Fibroblast of lung (primary cell): ENCODE measurements at regions not wholly inside any gene's neighbourhood (a gene's known extent, or its start where the extent isn't known, plus 50 kb on each side); places are given as distances from the start of the nearest gene placed in this dataset.

Source experiments
- DNase-seq, 2 donors: peaks; one replicate each; pipeline versions ENCODE4 v3.0.0 to v3.0.0-alpha.2; 2010; ENCODE audit warnings: low read depth in 2 of 2
- H2AFZ ChIP-seq: 2 replicates; pipeline ENCODE4 v1.5.1; 2012; ENCODE audit warnings: low read length, control low read depth, inconsistent platforms
- H3K27ac ChIP-seq: 2 replicates; pipeline ENCODE4 v1.5.1; 2011; ENCODE audit warnings: low read length, control low read depth; ENCODE audit not compliant: insufficient read depth
- H3K27me3 ChIP-seq: 2 replicates; pipeline ENCODE4 v1.5.1; 2011; ENCODE audit warnings: mild to moderate bottlenecking, low read length; ENCODE audit not compliant: control insufficient read depth, insufficient read depth
- H3K36me3 ChIP-seq: 2 replicates; pipeline ENCODE4 v1.5.1; 2011; ENCODE audit warnings: low read length; ENCODE audit not compliant: control insufficient read depth, insufficient read depth
- H3K4me1 ChIP-seq: 2 replicates; pipeline ENCODE4 v1.5.1; 2011; ENCODE audit warnings: low read length; ENCODE audit not compliant: control insufficient read depth, insufficient read depth; ENCODE audit errors: extremely low read depth
- H3K4me2 ChIP-seq: 2 replicates; pipeline ENCODE4 v1.5.1; 2011; ENCODE audit warnings: low read length, control low read depth; ENCODE audit not compliant: insufficient read depth; ENCODE audit errors: extremely low read depth
- H3K4me3 ChIP-seq, 4 experiments: fragments of 200-600 bp in 1 of 4; sonication (generic) in 1 of 4; replicated peaks in 1 of 4; 2 replicates each; pipeline ENCODE4 v1.5.1; 2011 to 2016; ENCODE audit warnings: low read length in 4 of 4, low read depth in 3 of 4, mild to moderate bottlenecking in 3 of 4, control low read depth in 2 of 4, inconsistent platforms in 1 of 4, mixed read lengths in 1 of 4; ENCODE audit not compliant: insufficient read depth in 1 of 4; ENCODE audit errors: control extremely low read depth in 1 of 4
- H3K79me2 ChIP-seq: 2 replicates; pipeline ENCODE4 v1.5.1; 2012; ENCODE audit warnings: mild to moderate bottlenecking, low read length, inconsistent platforms; ENCODE audit not compliant: control insufficient read depth, insufficient read depth
- H3K9ac ChIP-seq: 2 replicates; pipeline ENCODE4 v1.5.1; 2011; ENCODE audit warnings: mild to moderate bottlenecking, low read length, control low read depth; ENCODE audit not compliant: insufficient read depth
- H3K9me3 ChIP-seq: 2 replicates; pipeline ENCODE4 v1.5.1; 2012; ENCODE audit warnings: low read depth, low read length; ENCODE audit not compliant: control insufficient read depth, insufficient read depth
- H4K20me1 ChIP-seq: 2 replicates; pipeline ENCODE4 v1.5.1; 2011; ENCODE audit warnings: low read length; ENCODE audit not compliant: control insufficient read depth, insufficient read depth; ENCODE audit errors: extremely low read depth
- CTCF ChIP-seq, 2 donors: IDR thresholded peaks in 1 of 2; conservative IDR thresholded peaks in 1 of 2; 1 replicate in 1 of 2; 2 replicates in 1 of 2; pipeline ENCODE4 v1.5.1; 2011 to 2012; ENCODE audit warnings: low read length in 2 of 2, control low read depth in 1 of 2, inconsistent platforms in 1 of 2, low read depth in 1 of 2, mild to moderate bottlenecking in 1 of 2
- EZH2 ChIP-seq: IDR thresholded peaks from 2 replicates; pipeline ENCODE4 v1.5.1; 2012; ENCODE audit warnings: low read length, control low read depth, mild to moderate bottlenecking; ENCODE audit errors: missing control alignments

GRCh38 chr2:215839816-215840215 is 173.5 kb downstream of the MREG start:
- Histone ChIP-seq H3K27ac (no peak overlapping the region), H3K4me1 (peaks cover 10% of the 10 kb centered on the region), H3K27me3 (no peaks in the 10 kb centered on the region), H2AFZ (no peak overlapping the region), H3K9me3 (no peaks in the 10 kb centered on the region), H3K9ac (no peak overlapping the region), H3K36me3 (no peaks in the 10 kb centered on the region), H3K4me3 (no peak overlapping the region), H4K20me1 (no peaks in the 10 kb centered on the region), H3K79me2 (no peaks in the 10 kb centered on the region), H3K4me2 (no peak overlapping the region)
- DNase-seq = no peak
- no peak for TF ChIP-seq CTCF (conservative IDR thresholded peaks at IDR 0.05 in 1 of 2, IDR thresholded peaks at IDR 0.05 in 1 of 2; ENCODE audit: low read depth in 1 of 2, low read length in 2 of 2)
- no peak for TF ChIP-seq EZH2

- H3K9me3 ChIP-seq = no peaks in the 10 kb centered on the region
- H3K4me2 ChIP-seq = no peak overlapping the region
- no peaks in the 10 kb centered on the region for H3K36me3 ChIP-seq
- no peak for TF ChIP-seq CTCF (conservative IDR thresholded peaks at IDR 0.05 in 1 of 2, IDR thresholded peaks at IDR 0.05 in 1 of 2; ENCODE audit: low read depth in 1 of 2, low read length in 2 of 2)
- no peak for TF ChIP-seq EZH2
- DNase-seq = no peak
- no peak overlapping the region for H3K9ac ChIP-seq
- H3K27ac ChIP-seq = no peak overlapping the region
- no peaks in the 10 kb centered on the region for H4K20me1 ChIP-seq
- no peaks in the 10 kb centered on the region for H3K27me3 ChIP-seq
- H3K4me1 ChIP-seq = peaks cover 10% of the 10 kb centered on the region
- H3K4me3 ChIP-seq = no peak overlapping the region
- no peaks in the 10 kb centered on the region for H3K79me2 ChIP-seq
- H2AFZ ChIP-seq = no peak overlapping the region
Observed at GRCh38 chr2:215839309-215839708, 174.0 kb downstream of the MREG start.

- no peaks in the 10 kb centered on the region for H3K79me2 ChIP-seq
- no peaks in the 10 kb centered on the region for H4K20me1 ChIP-seq
- no peak overlapping the region for H3K4me2 ChIP-seq
- no peaks in the 10 kb centered on the region for H3K9me3 ChIP-seq
- H3K4me1 ChIP-seq = peaks cover 2% of the 10 kb centered on the region
- no peaks in the 10 kb centered on the region for H3K27me3 ChIP-seq
- no peak for TF ChIP-seq CTCF (conservative IDR thresholded peaks at IDR 0.05 in 1 of 2, IDR thresholded peaks at IDR 0.05 in 1 of 2; ENCODE audit: low read depth in 1 of 2, low read length in 2 of 2)
- TF ChIP-seq EZH2 = no peak
- no peak overlapping the region for H3K9ac ChIP-seq
- H3K27ac ChIP-seq = no peak overlapping the region
- no peaks in the 10 kb centered on the region for H3K36me3 ChIP-seq
- no peak for DNase-seq
- H3K4me3 ChIP-seq = no peak overlapping the region
- H2AFZ ChIP-seq = no peak overlapping the region
Observed at GRCh38 chr2:215836881-215837280, 176.5 kb downstream of the MREG start.
